HCT116 (cell line): ENCODE measurements at regions not wholly inside any gene's neighbourhood (a gene's known extent, or its start where the extent isn't known, plus 50 kb on each side); places are given as distances from the start of the nearest gene placed in this dataset.

Experiments used
- CTCF ChIP-seq, 3 experiments: fragments of 200-600 bp in 1 of 3; sonication (generic) in 1 of 3; IDR thresholded peaks in 2 of 3; conservative IDR thresholded peaks in 1 of 3; 2 replicates each; pipeline ENCODE4 v1.5.1; 2012 to 2017; ENCODE audit warnings: low read depth in 2 of 3, low read length in 2 of 3, antibody characterized with exemption in 1 of 3, borderline replicate concordance in 1 of 3, control low read depth in 1 of 3, mild to moderate bottlenecking in 1 of 3, mixed read lengths in 1 of 3, mixed run types in 1 of 3, moderate library complexity in 1 of 3; ENCODE audit not compliant: insufficient read depth in 1 of 3
- JUND ChIP-seq: IDR thresholded peaks from 2 replicates; pipeline ENCODE4 v1.6.1; 2012
- POLR2AphosphoS5 ChIP-seq: IDR thresholded peaks from 2 replicates; pipeline ENCODE4 v1.6.1; 2011; ENCODE audit warnings: mild to moderate bottlenecking, low read depth, low read length, moderate library complexity
- ZBTB33 ChIP-seq: IDR thresholded peaks from 2 replicates; pipeline ENCODE4 v1.6.1; 2011; ENCODE audit warnings: mild to moderate bottlenecking, low read length, moderate library complexity; ENCODE audit not compliant: insufficient replicate concordance; ENCODE audit errors: extremely low read depth

GRCh38 chrX:102845020-102845419, 92.1 kb upstream of the RAB40AL start:
- TF ChIP-seq CTCF (IDR thresholded peaks at IDR 0.05 in 2 of 3, conservative IDR thresholded peaks at IDR 0.05 in 1 of 3; ENCODE audit: borderline replicate concordance in 1 of 3, insufficient read depth in 1 of 3, low read depth in 2 of 3, low read length in 2 of 3) (no peak), POLR2AphosphoS5 (no peak), ZBTB33 (no peak), JUND (no peak)
